ENCODE measurements at regions not wholly inside any gene's neighbourhood (a gene's known extent, or its start where the extent isn't known, plus 50 kb on each side); places are given as distances from the start of the nearest gene placed in this dataset.

DNA sequence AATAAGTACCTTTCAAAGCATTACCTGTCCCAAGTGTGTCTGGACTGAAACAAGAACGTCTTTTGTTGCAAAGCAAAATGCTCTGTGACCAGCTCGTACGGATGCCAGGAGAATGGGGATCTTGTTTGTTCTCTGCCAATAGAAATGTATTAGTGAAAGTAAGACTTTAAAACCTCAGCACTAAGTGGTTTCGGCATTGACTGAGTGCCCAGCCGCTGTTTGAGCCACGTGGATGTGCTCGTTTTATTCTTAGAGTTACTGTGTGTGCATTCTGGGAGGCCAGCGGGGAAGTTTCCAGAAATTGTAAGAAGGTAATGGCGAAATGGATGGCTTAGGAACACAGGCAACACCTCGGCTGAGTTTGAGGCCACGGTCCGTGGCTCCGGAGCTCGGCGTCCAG lies 117.1 kb upstream of the USP29 start:
- TF ChIP-seq SPI1 (IDR thresholded peaks at IDR 0.05; ENCODE audit: borderline replicate concordance, low read depth) (no peak), GABPA (IDR thresholded peaks at IDR 0.05; ENCODE audit: low read depth) (no peak), POLR2AphosphoS5 (IDR thresholded peaks at IDR 0.05; ENCODE audit: low read depth) (no peak)
- TF ChIP-seq, protein P1, sequence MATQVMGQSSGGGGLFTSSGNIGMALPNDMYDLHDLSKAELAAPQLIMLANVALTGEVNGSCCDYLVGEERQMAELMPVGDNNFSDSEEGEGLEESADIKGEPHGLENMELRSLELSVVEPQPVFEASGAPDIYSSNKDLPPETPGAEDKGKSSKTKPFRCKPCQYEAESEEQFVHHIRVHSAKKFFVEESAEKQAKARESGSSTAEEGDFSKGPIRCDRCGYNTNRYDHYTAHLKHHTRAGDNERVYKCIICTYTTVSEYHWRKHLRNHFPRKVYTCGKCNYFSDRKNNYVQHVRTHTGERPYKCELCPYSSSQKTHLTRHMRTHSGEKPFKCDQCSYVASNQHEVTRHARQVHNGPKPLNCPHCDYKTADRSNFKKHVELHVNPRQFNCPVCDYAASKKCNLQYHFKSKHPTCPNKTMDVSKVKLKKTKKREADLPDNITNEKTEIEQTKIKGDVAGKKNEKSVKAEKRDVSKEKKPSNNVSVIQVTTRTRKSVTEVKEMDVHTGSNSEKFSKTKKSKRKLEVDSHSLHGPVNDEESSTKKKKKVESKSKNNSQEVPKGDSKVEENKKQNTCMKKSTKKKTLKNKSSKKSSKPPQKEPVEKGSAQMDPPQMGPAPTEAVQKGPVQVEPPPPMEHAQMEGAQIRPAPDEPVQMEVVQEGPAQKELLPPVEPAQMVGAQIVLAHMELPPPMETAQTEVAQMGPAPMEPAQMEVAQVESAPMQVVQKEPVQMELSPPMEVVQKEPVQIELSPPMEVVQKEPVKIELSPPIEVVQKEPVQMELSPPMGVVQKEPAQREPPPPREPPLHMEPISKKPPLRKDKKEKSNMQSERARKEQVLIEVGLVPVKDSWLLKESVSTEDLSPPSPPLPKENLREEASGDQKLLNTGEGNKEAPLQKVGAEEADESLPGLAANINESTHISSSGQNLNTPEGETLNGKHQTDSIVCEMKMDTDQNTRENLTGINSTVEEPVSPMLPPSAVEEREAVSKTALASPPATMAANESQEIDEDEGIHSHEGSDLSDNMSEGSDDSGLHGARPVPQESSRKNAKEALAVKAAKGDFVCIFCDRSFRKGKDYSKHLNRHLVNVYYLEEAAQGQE (IDR thresholded peaks at IDR 0.05; ENCODE audit: insufficient replicate concordance, low read depth): no peak
- TF ChIP-seq, protein P2, sequence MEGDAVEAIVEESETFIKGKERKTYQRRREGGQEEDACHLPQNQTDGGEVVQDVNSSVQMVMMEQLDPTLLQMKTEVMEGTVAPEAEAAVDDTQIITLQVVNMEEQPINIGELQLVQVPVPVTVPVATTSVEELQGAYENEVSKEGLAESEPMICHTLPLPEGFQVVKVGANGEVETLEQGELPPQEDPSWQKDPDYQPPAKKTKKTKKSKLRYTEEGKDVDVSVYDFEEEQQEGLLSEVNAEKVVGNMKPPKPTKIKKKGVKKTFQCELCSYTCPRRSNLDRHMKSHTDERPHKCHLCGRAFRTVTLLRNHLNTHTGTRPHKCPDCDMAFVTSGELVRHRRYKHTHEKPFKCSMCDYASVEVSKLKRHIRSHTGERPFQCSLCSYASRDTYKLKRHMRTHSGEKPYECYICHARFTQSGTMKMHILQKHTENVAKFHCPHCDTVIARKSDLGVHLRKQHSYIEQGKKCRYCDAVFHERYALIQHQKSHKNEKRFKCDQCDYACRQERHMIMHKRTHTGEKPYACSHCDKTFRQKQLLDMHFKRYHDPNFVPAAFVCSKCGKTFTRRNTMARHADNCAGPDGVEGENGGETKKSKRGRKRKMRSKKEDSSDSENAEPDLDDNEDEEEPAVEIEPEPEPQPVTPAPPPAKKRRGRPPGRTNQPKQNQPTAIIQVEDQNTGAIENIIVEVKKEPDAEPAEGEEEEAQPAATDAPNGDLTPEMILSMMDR (IDR thresholded peaks at IDR 0.05; ENCODE audit: insufficient read depth, low read length): no peak
- Histone ChIP-seq H3K4me3 (replicated peaks; ENCODE audit: insufficient read depth, low read length) (no peak overlapping the region), H3K27me3 (ENCODE audit: insufficient read depth, poor library complexity, severe bottlenecking) (no peaks in the 10 kb centered on the region), H3K27ac (replicated peaks) (no peak overlapping the region)
- DNase-seq (ENCODE audit: low read depth in 1 of 2, low spot score in 1 of 2): no peak

DNA sequence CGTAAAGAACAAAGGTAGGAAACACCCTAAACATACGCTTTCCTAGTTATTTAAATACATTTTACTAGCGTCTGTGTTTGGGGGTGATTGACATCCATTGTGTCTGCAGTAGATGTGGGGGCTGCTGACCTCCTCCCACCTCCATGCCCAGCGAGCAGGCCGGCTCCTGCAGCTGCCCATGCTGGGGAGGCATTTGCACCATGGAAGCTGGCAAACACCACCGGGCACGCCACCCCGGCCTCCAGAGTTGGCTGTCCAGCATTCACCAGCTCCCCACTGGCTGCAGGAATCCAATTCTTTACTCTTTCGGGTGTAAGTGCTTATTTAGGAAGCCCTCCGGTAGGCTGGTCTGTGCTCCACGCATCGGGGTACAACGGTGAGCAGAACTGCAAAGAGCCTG lies 115.4 kb upstream of the USP29 start:
- TF ChIP-seq, protein P2 (IDR thresholded peaks at IDR 0.05; ENCODE audit: insufficient read depth, low read length): no peak
- TF ChIP-seq POLR2AphosphoS5 (IDR thresholded peaks at IDR 0.05; ENCODE audit: low read depth) (no peak), GABPA (IDR thresholded peaks at IDR 0.05; ENCODE audit: low read depth) (no peak), SPI1 (IDR thresholded peaks at IDR 0.05; ENCODE audit: borderline replicate concordance, low read depth) (no peak)
- TF ChIP-seq, protein P1 (IDR thresholded peaks at IDR 0.05; ENCODE audit: insufficient replicate concordance, low read depth): no peak
- Histone ChIP-seq H3K4me3 (replicated peaks; ENCODE audit: insufficient read depth, low read length) (no peak overlapping the region), H3K27ac (replicated peaks) (no peak overlapping the region), H3K27me3 (ENCODE audit: insufficient read depth, poor library complexity, severe bottlenecking) (no peaks in the 10 kb centered on the region)
- DNase-seq (ENCODE audit: low read depth in 1 of 2, low spot score in 1 of 2): no peak

DNA sequence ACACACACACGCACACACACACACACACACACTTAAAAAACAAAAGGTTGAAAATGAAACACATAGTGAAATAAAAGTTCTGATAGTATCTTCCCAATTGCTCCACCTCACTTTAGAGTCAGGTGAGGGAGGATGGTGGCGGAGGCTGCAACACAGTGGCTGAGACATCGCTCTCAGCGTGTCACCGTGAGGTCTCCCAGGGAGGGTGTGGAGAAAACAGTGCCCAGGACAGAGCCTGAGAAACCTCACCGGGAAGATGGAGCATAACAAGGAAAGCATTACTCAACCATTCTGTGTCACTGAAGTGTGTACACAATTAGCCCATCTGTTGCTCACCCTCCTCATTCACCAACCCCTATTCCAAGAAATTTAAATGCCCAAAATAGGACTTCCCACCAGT lies 111.4 kb upstream of the USP29 start:
- H3K27me3 ChIP-seq (ENCODE audit: insufficient read depth, poor library complexity, severe bottlenecking): no peaks in the 10 kb centered on the region
- no peak overlapping the region for H3K4me3 ChIP-seq (replicated peaks; ENCODE audit: insufficient read depth, low read length)
- DNase-seq (ENCODE audit: low read depth in 1 of 2, low spot score in 1 of 2): no peak
- no peak overlapping the region for H3K27ac ChIP-seq (replicated peaks)
- TF ChIP-seq, protein P1 (IDR thresholded peaks at IDR 0.05; ENCODE audit: insufficient replicate concordance, low read depth): no peak
- TF ChIP-seq SPI1 (IDR thresholded peaks at IDR 0.05; ENCODE audit: borderline replicate concordance, low read depth): no peak
- TF ChIP-seq POLR2AphosphoS5 (IDR thresholded peaks at IDR 0.05; ENCODE audit: low read depth): no peak
- no peak for TF ChIP-seq GABPA (IDR thresholded peaks at IDR 0.05; ENCODE audit: low read depth)
- TF ChIP-seq, protein P2 (IDR thresholded peaks at IDR 0.05; ENCODE audit: insufficient read depth, low read length): no peak
